ENCODE measurements at regions not wholly inside any gene's neighbourhood (a gene's known extent, or its start where the extent isn't known, plus 50 kb on each side); places are given as distances from the start of the nearest gene placed in this dataset.
A peak's percentile ranks its signal among the peaks of the same experiment; 100 is the strongest.

GRCh38 chr4:144284026-144284425, 143.5 kb upstream of the GYPA start:
- TF ChIP-seq TAF1 (IDR thresholded peaks at IDR 0.05; ENCODE audit: borderline replicate concordance, low read depth, low read length): no peak
- no peak for TF ChIP-seq POLR2A (IDR thresholded peaks at IDR 0.05; ENCODE audit: low read depth, low read length)
- TF ChIP-seq POLR2AphosphoS5 (IDR thresholded peaks at IDR 0.05; ENCODE audit: low read depth, low read length): no peak
- DNase-seq (ENCODE audit: insufficient read length) (no peak), FAIRE-seq (no peak)

DNA sequence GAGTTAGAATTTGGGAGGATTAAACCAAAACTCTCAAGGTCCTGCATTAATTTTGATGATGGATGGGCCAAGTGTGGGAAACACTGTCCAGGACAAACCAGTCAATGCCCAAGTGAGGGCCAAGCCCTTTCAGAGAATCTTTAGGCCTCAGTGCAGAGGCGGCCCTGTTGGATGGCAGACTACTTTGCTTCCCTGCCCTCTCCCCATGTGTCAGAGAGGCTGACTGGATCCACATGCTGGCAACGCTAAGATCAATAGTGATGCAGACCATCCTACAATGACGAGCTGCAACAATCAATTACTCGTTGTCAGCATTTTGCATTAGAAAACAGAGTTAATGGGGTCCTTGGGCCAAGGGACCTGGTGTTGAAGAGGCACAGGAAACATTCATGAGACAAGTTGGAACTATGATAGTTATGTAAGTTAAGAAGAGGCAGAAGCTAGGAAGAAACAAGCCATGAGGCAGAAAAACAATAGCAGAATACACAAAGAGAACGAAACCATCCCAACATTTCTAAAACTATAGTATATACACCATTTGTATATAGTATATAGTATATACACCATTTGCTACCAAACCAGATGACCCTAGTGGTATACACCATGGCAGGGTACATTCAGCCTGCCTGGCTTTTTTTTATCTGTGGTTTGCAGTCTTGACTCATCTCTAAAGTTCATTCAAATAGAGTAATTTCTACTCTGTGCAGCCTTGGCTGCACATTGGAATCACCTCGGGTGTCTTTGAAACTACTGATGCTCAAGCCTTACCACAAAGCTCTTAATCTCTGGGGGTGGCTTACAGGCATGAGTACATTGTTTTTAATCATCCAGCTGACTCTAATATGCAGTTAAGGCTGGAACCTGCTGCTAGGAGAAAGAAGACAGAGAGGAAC, 147.7 kb upstream of the GYPA start:
- FAIRE-seq (peak; percentile 70), DNase-seq (ENCODE audit: insufficient read length) (no peak)
- TF ChIP-seq POLR2A (IDR thresholded peaks at IDR 0.05; ENCODE audit: low read depth, low read length) (no peak), TAF1 (IDR thresholded peaks at IDR 0.05; ENCODE audit: borderline replicate concordance, low read depth, low read length) (no peak), POLR2AphosphoS5 (IDR thresholded peaks at IDR 0.05; ENCODE audit: low read depth, low read length) (no peak)

DNA sequence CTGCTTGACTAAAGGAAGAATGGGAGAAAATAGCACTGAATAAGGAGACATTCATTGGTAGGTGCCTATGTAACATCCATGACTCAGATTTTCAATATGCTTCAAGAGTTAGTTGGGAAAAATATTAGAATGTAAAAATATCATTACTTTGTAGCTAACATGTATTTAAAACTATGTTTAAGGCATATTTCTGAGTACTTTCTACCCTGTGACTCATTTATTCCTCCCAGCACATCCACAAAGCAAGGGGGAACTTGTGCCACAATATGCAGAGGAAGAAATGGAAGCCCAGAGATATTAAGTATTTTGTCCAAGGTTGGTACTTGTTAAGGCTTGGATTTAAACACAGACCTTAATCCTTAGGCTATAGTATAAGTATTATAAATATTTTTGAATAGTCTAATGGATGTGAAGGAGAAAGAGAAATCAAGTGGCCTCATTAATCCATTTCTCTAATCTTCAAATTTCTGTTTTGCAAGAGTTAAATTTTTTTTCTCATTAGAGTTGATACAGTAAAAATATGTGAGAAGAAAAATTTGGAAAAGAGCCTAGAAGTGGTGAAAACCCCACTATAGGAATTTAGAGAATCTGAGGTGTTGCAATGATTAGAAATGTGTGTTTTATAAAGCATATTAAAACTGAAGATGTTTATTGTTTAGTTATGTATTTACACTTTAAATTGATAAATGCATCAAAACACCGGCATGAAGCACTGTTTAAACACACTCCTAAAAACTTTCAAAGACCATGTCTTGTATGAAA, 149.3 kb upstream of the GYPA start:
- TF ChIP-seq TAF1 (IDR thresholded peaks at IDR 0.05; ENCODE audit: borderline replicate concordance, low read depth, low read length): no peak
- DNase-seq (ENCODE audit: insufficient read length): no peak
- FAIRE-seq: no peak

DNA sequence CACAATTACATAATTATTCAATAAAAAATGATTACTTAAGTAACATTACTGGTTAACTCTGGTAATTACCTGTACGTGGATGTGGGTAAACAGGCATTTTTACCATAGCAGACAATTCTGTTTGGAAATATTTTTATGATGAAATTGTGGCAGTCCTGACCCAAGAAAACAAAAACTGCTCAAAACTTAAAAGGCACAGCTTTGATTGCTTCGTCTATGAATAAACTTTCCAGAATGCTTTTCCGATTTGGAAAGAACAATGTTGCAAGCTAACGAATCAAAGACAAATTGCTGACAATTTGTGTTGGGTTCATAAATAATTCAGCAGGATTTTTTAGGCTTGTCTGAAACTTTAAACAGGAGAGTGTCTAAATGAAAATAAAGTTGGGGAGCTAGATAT, 150.6 kb upstream of the GYPA start:
- DNase-seq (ENCODE audit: insufficient read length) (no peak), FAIRE-seq (no peak)
- TF ChIP-seq POLR2AphosphoS5 (IDR thresholded peaks at IDR 0.05; ENCODE audit: low read depth, low read length): no peak

- FAIRE-seq: no peak
Measured at GRCh38 chr4:144294211-144294610, 153.7 kb upstream of the GYPA start.

DNA sequence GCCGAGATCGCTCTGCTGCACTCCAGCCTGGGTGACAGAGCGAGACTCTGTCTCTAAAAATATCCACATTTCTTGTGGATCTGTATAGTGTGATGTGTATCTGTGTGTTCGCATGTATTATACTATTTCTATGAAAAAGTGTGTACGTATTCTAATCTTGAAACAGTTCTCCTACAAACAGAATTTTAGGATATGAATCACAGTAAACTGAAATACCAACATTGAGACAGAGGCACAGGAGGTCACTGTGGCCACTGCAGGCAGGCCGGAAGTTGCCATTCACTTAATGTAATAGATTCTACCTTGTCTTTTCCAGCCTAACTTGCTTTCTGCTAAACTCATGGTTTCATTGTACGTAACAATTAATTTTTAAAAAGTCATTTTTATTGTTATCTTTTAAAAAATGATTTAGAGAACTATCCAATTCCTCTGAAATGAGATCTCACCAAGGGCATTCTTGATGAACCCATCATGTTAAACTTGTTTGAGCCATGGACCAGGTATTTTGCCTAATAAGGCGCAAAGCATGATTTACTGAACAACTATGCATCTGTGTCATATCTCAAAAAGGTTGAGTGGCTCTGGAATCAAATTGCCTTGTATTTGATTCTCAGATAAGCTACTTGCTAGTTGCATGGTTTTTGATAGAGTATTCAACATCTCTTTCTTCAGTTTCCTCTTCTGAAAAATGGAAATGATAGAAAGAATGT, 154.9 kb upstream of the GYPA start:
- TF ChIP-seq POLR2A (IDR thresholded peaks at IDR 0.05; ENCODE audit: low read depth, low read length) (no peak), POLR2AphosphoS5 (IDR thresholded peaks at IDR 0.05; ENCODE audit: low read depth, low read length) (no peak), TAF1 (IDR thresholded peaks at IDR 0.05; ENCODE audit: borderline replicate concordance, low read depth, low read length) (no peak)
- DNase-seq (ENCODE audit: insufficient read length) (no peak), FAIRE-seq (no peak)

More at GRCh38 chr4:144294211-144294610, 153.7 kb upstream of the GYPA start:
- no peak for DNase-seq (ENCODE audit: insufficient read length)
- TF ChIP-seq POLR2AphosphoS5 (IDR thresholded peaks at IDR 0.05; ENCODE audit: low read depth, low read length) (no peak), TAF1 (IDR thresholded peaks at IDR 0.05; ENCODE audit: borderline replicate concordance, low read depth, low read length) (no peak), POLR2A (IDR thresholded peaks at IDR 0.05; ENCODE audit: low read depth, low read length) (no peak)

DNA sequence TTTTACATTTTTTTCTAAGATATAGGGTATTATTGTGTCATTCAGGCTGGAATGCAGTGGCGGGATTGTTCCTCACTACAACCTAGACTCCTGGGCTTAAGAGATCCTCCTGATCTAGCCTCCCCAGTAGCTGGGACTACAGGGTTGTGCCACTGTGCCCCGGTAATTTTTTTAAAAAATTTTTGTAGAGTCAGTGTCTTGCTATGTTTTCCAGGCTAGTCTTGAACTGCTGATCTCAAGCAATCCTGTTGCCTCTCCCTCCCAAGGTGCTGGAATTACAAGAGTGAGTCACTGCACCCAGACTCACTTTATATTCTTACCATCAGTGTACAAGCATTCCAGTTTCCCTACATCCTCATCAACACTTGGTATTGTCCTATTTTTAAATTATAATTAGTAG, 156.4 kb upstream of the GYPA start:
- TF ChIP-seq TAF1 (IDR thresholded peaks at IDR 0.05; ENCODE audit: borderline replicate concordance, low read depth, low read length) (no peak), POLR2A (IDR thresholded peaks at IDR 0.05; ENCODE audit: low read depth, low read length) (no peak), POLR2AphosphoS5 (IDR thresholded peaks at IDR 0.05; ENCODE audit: low read depth, low read length) (no peak)
- DNase-seq (ENCODE audit: insufficient read length) (no peak), FAIRE-seq (no peak)

DNA sequence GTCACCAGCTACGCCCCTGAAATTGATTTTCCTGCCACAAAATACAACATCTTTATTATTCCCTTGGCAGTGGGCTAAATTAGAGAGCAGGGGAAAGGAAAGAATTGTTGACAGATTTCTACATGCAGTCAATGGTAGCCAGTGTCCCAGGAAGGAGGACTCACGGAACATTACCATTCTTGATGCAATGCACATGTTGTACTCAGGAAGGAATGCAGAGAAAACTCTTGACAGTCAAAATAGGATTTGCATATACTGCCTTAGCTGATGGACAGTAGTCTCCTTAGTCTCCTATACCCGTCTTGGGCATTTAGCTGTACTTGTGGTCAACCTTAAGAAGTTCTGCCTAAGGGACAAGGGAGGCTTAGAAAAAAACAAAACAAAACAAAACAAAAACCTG, 158.0 kb upstream of the GYPA start:
- peak; percentile 14 for FAIRE-seq
- no peak for DNase-seq (ENCODE audit: insufficient read length)
- no peak for TF ChIP-seq TAF1 (IDR thresholded peaks at IDR 0.05; ENCODE audit: borderline replicate concordance, low read depth, low read length)
- TF ChIP-seq POLR2AphosphoS5 (IDR thresholded peaks at IDR 0.05; ENCODE audit: low read depth, low read length): no peak
- TF ChIP-seq POLR2A (IDR thresholded peaks at IDR 0.05; ENCODE audit: low read depth, low read length): no peak

GRCh38 chr4:144300616-144301015, 160.1 kb upstream of the GYPA start:
- DNase-seq (ENCODE audit: insufficient read length) (no peak), FAIRE-seq (no peak)
- no peak for TF ChIP-seq TAF1 (IDR thresholded peaks at IDR 0.05; ENCODE audit: borderline replicate concordance, low read depth, low read length)
- TF ChIP-seq POLR2A (IDR thresholded peaks at IDR 0.05; ENCODE audit: low read depth, low read length): no peak
- TF ChIP-seq POLR2AphosphoS5 (IDR thresholded peaks at IDR 0.05; ENCODE audit: low read depth, low read length): no peak

- no peak for FAIRE-seq
- DNase-seq (ENCODE audit: insufficient read length): no peak
- TF ChIP-seq TAF1 (IDR thresholded peaks at IDR 0.05; ENCODE audit: borderline replicate concordance, low read depth, low read length): no peak
- TF ChIP-seq POLR2A (IDR thresholded peaks at IDR 0.05; ENCODE audit: low read depth, low read length): no peak
- TF ChIP-seq POLR2AphosphoS5 (IDR thresholded peaks at IDR 0.05; ENCODE audit: low read depth, low read length): no peak
Measured at GRCh38 chr4:144302704-144303536, 162.4 kb upstream of the GYPA start.

GRCh38 chr4:144304025-144304424, 163.5 kb upstream of the GYPA start:
- no peak for DNase-seq (ENCODE audit: insufficient read length)
- FAIRE-seq: no peak
- TF ChIP-seq POLR2AphosphoS5 (IDR thresholded peaks at IDR 0.05; ENCODE audit: low read depth, low read length): no peak
- no peak for TF ChIP-seq POLR2A (IDR thresholded peaks at IDR 0.05; ENCODE audit: low read depth, low read length)
- no peak for TF ChIP-seq TAF1 (IDR thresholded peaks at IDR 0.05; ENCODE audit: borderline replicate concordance, low read depth, low read length)

Measured in GM12892 (cell line).